ENCODE measurements at regions not wholly inside any gene's neighbourhood (a gene's known extent, or its start where the extent isn't known, plus 50 kb on each side); places are given as distances from the start of the nearest gene placed in this dataset.

- TF ChIP-seq ID3 (CRISPR knock-in tag; IDR thresholded peaks at IDR 0.05) (no peak), ID3 (tag; IDR thresholded peaks at IDR 0.05) (no peak), FOXJ3 (CRISPR knock-in tag; IDR thresholded peaks at IDR 0.05) (no peak), ZNF785 (CRISPR knock-in tag; IDR thresholded peaks at IDR 0.05) (no peak), EHMT2 (IDR thresholded peaks at IDR 0.05) (0 out of 2 replicates have a peak, but pooled peaks have one; percentile 18), DPF2 (IDR thresholded peaks at IDR 0.05) (0 out of 2 replicates have a peak, but pooled peaks have one; percentile 31), GATA2 (CRISPR knock-in tag; IDR thresholded peaks at IDR 0.05) (no peak), RAD21 (CRISPR knock-in tag; conservative IDR thresholded peaks at IDR 0.05 in 1 of 2, IDR thresholded peaks at IDR 0.05 in 1 of 2) (0 out of 4 replicates have a peak, but pooled peaks of 1 of the 2 experiments have one; percentile 5), POLR2AphosphoS5 (IDR thresholded peaks at IDR 0.05; ENCODE audit: control insufficient read depth, insufficient read depth, low read depth, low read length) (no peak), SIN3A (IDR thresholded peaks at IDR 0.05; ENCODE audit: borderline replicate concordance in 2 of 2, control insufficient read depth in 1 of 2, low read depth in 2 of 2, low read length in 2 of 2) (no peak), PTTG1 (tag; IDR thresholded peaks at IDR 0.05; ENCODE audit: low read depth) (no peak), ZNF699 (CRISPR knock-in tag; IDR thresholded peaks at IDR 0.05; ENCODE audit: insufficient replicate concordance) (no peak), SAFB (IDR thresholded peaks at IDR 0.05; ENCODE audit: borderline replicate concordance, low read depth, low read length) (no peak), ZNF277 (CRISPR knock-in tag; IDR thresholded peaks at IDR 0.05; ENCODE audit: borderline replicate concordance) (no peak), HNRNPLL (IDR thresholded peaks at IDR 0.05; ENCODE audit: low read depth, low read length, poor library complexity, severe bottlenecking) (no peak), CREB3L1 (IDR thresholded peaks at IDR 0.05; ENCODE audit: borderline replicate concordance, low read depth) (no peak), SMARCA4 (IDR thresholded peaks at IDR 0.05) (0 out of 2 replicates have a peak, but pooled peaks have one; percentile 18), ZNF707 (CRISPR knock-in tag; conservative IDR thresholded peaks at IDR 0.05) (no peak), RHOXF2B (CRISPR knock-in tag; conservative IDR thresholded peaks at IDR 0.05) (no peak), NR1H2 (CRISPR knock-in tag; IDR thresholded peaks at IDR 0.05) (no peak), ZFPM2 (CRISPR knock-in tag; IDR thresholded peaks at IDR 0.05) (no peak), ZNF445 (CRISPR knock-in tag; IDR thresholded peaks at IDR 0.05; ENCODE audit: low read depth) (no peak), EP300 (IDR thresholded peaks at IDR 0.05; ENCODE audit: low read length) (no peak), ETS2 (tag; IDR thresholded peaks at IDR 0.05; ENCODE audit: borderline replicate concordance, poor library complexity, severe bottlenecking) (no peak)
These were observed 226.5 kb upstream of the CITED2 start (continued) for GRCh38 chr6:139600919-139601475.

Measured in K562 (cell line).